GM19238 (cell line): ENCODE measurements at regions not wholly inside any gene's neighbourhood (a gene's known extent, or its start where the extent isn't known, plus 50 kb on each side); places are given as distances from the start of the nearest gene placed in this dataset.
"Not testable (repeated sequence)": the region's sequence is repeated elsewhere in the genome, so short reads cannot be mapped to it uniquely, and the experiment has no call there.

Experiments
- DNase-seq: peaks from one replicate; pipeline ENCODE4 v3.0.0; 2011; ENCODE audit warnings: low spot score; ENCODE audit not compliant: insufficient read length

DNA sequence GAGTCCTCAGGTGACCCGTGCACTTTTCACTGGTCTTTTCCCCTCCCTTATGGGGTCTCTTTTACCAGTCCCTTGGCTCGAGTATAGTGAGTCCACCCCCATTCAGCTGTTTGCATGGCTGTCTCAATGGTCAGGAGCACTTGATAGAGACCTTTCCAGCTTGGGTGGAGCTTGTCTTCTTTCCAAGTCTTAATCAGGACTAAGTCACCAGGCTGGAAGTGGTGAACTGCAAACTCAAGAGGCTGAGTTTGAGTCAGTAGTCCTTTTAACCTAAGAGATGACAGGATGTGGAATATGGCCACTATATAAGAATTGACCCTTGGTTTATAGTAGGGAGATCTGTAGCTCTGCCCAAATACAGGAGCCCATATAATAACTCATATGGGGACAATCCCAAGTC is 279.7 kb downstream of the PYDC2 start:
- DNase-seq = no peak

DNA sequence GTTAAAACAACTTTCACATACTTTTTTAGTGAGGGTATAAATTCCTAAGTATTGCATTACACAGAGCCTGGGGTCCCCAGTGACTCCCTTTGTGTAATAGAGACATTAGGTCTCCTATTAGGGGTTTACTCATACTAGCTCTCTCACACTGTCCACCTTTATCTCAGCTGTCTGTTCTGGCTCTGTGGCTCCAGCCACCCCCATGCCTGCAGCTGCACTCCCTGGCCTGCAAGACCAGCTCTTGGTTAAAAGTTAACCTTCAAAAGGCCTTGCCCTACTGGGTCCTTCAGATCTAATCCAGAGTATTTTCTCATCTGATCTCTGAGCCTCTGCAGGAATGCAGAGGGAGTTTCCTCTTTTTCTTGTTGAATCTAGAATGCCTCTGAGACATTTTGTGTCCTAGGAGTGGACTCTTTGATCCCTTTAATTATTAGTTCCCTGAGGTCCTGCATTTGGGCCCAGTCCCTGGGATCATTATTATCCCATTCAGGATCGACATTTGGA is 280.9 kb downstream of the PYDC2 start:
- DNase-seq = not testable (repeated sequence)

GRCh38 chr3:191743283-191743682 is 282.3 kb downstream of the PYDC2 start:
- no peak for DNase-seq

DNA sequence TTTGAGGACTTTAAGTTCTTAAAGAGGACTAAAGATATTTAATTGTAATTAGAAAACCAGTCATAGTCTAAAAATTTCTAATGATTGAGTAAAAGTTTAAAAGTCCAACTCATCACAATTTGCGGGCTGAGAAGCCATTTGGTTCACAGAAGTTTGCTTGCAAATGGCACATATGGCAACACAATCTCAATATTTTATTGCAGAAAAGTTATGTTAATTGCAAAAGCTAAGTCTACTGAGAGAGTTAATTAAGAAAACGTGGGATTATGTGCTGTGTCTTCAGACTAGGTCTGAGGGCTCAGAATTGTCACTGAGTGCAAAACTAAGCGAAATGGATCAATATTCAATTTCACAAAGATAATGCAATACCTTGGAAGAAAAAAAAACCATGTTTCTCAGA is 289.7 kb downstream of the PYDC2 start:
- no peak for DNase-seq

- no peak for DNase-seq
Measured at GRCh38 chr3:191753196-191753595, 292.2 kb downstream of the PYDC2 start.

DNA sequence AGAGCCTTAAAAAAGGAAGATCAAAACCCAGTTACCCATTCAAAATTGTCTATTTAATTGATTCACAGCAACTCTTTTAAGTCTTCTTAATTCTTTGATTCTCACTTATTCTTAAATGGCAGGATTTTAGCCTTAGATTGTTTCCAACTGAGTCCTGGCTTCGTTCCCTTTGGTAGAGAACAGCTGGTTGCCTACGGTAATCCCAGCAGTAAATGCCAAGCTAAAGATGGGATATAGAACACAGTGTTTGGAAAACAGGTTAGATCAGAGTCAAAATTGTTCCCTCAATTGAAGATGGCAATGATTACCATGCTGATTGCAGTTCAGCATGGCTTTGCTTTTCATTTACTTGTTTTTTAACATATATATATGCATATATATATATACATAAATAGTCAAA is 300.9 kb downstream of the PYDC2 start:
- DNase-seq = no peak

DNA sequence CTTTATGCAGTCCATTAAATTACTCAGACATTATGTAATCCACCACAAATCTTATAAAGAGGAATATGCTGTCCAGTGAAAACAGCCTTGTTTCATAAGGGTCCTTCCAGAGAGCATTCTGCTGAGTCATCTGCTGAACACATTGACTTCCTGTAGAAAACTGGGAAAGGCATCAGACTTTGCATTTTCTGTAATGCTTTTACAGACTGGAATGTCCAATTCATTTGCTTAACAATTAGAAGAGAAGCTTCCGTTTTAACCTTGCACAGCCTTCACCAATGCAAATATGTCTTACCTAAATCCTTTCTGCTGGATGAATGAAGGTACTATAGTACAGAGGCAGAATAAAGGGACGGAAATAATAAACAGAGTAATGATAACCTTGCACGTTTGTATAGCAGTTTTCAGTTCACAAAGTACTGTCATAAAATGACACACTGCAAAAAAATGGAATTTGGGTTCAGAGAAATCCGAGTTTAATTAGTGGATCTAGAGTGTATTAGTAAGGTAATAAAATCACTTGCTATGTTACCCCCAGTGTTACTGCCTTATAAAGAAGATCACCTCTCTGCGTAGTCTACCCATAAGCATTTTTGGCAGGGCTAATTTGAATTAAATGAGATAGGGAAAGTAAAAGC is 301.5 kb downstream of the PYDC2 start:
- no peak for DNase-seq

GRCh38 chr3:191768421-191768820 is 307.5 kb downstream of the PYDC2 start:
- no peak for DNase-seq

GRCh38 chr3:191770541-191770940 is 309.6 kb downstream of the PYDC2 start:
- DNase-seq = no peak

DNA sequence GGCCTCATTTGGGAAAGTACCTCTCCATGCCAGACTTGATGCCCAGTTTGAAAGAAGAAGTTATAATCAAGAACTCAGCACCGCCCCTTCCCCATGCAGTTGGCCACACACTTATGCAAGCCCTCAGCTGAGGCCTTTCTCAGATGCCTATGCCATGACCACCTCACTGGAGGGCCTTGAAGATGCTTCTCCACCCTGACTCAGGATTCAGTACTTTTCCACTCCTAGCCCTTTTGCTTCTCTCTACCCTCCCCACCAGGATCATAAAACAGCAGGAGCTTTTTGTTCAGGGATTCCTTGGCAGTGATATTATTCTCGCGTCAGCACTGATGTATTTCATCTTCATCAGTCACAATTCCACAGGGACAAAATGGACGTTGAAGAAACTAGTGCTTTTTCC is 313.5 kb downstream of the PYDC2 start:
- DNase-seq = no peak

DNA sequence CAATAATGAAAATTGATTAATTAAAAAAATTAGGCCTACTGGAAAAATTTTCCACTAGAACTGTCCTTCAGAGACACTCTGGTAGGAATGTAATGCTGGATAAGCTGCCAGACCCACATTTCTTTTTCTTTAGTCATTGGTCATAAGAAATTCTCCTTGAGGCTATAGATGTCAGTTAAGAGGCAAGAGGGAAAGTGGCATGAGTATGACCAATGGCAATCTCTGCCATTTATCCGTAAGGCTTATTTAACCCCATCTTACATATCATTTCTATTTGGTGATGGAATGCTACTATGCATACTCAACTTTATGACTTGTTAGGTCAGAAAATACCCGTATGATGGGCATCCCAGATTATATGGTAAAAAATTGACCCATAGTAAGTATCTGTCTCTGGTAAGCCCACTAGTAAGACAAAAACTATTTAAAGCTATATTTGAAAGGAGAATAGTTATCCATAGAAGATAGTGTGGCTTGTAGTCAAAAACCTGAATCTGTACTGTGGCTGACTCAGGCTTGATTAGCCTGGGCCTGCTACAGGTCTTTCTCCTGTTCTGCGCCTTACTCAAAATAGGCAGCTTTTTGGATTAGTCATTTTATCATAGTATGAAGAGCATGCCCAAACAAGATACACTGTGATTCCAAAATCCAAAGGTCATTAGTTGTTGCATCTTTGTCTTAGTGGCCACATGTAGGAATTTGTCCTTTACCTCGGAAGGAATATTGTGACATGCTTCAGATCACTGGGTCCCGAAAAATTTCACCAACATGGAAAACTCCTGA is 314.7 kb downstream of the PYDC2 start:
- no peak for DNase-seq

- no peak for DNase-seq
Measured at GRCh38 chr3:191781044-191781443, 320.1 kb downstream of the PYDC2 start.

DNA sequence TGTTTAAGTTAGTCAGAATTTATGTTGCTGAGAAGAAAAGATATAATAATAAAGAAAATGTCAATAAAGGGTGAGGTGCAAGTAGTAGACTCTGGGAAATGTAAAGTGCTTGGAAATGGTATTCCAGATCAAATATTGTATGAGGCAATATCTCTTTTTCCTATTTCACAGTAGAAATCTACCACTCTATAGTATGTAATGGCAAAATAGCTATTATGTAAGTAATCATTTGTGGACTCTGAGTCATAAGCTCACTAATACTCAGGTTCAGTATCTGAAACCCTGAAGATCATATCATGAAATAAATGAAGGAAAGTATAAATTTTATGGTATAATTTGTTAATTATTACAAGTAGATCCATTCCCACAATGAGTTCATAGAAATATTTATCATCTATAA is 322.1 kb downstream of the PYDC2 start:
- no peak for DNase-seq

DNA sequence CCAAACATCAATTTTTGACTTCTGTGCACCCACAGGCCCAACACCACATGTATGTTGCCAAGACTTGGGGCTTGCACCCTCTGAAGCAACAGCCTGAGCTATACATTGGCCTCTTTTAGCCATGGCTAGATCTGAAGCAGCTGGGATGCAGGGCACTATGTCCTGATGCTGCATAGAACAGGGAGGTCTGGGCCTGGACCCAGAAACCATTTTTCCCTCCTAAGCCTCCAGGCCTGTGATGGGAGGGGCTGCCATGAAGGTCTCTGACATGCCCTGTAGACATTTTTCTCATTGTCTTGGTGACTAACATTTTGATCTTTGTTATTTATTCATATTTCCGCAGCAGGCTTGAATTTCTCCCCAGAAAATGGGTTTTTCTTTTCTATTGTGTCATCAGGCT is 330.0 kb downstream of the PYDC2 start:
- DNase-seq = no peak

DNA sequence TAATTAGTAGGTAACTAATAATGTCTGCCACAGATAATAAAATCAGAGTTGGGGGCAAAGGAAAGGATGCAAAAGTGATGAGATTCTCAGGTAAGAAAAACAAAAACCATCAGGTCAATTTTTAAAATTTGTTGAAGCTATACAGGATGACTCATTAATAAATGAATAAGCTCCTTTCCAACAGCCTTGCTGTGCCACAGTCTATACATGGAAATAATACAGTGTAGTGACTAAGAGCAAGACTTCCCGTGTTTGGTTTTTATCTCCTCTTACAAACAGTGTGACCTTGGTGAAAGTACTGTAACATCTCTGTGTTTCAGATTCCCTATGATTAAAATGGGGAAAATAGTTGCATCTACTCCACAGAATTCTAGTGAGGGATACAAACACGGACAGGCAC is 331.6 kb downstream of the PYDC2 start:
- no peak for DNase-seq

- DNase-seq = no peak
Measured at GRCh38 chr3:191795196-191795595, 334.2 kb downstream of the PYDC2 start.

- DNase-seq = no peak
Measured at GRCh38 chr3:191797271-191797670, 336.3 kb downstream of the PYDC2 start.

DNA sequence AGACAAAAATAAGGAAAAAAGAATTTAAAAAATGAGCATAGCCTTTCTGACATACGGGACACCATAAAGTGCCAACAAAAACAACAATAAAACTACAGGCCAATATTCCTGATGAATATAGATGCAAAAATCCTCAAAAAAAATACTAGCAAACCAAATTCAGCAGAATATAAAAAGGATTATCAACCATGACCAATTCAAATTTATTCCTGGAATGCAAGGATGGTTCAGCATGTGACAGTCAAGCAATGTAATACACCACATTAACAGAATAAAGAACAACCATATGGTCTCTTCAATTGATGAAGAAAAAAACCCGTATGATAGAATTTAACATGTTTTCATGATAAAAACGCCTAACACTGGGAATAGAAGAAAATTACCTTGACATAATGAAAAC is 341.7 kb downstream of the PYDC2 start:
- no peak for DNase-seq

DNA sequence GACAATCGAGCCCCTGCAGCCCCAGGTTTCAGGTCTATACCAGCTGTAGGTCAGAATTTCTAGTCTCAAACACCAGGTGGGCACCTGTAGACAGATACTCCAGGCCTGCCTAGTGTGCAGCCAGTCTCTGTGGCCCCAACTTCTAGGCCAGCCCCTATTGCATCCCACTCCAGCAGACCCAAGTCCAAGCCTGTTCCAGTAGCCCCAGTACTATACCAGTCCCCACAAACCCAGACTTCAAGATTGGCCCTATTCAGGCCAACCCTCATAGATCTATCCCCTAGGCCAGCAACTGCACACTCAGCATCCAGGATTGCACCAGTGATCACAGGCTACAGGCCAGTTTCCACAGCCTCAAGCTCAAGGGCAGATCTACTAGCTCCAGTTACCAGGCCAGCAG is 344.0 kb downstream of the PYDC2 start:
- DNase-seq = no peak

GRCh38 chr3:191808073-191808472 is 347.1 kb downstream of the PYDC2 start:
- no peak for DNase-seq

- DNase-seq = no peak
Measured at GRCh38 chr3:191809326-191809949, 348.5 kb downstream of the PYDC2 start.

- no peak for DNase-seq
Measured at GRCh38 chr3:191813245-191813644, 352.3 kb downstream of the PYDC2 start.

GRCh38 chr3:191848818-191849217 is 387.9 kb downstream of the PYDC2 start:
- DNase-seq = no peak
